NCI-H2029 (cell line): ENCODE measurements at regions not wholly inside any gene's neighbourhood (a gene's known extent, or its start where the extent isn't known, plus 50 kb on each side); places are given as distances from the start of the nearest gene placed in this dataset.

Source experiments
- DNase-seq: peaks from one replicate; lab custom pipeline; 2025; lab: John Stamatoyannopoulos, UW

DNA sequence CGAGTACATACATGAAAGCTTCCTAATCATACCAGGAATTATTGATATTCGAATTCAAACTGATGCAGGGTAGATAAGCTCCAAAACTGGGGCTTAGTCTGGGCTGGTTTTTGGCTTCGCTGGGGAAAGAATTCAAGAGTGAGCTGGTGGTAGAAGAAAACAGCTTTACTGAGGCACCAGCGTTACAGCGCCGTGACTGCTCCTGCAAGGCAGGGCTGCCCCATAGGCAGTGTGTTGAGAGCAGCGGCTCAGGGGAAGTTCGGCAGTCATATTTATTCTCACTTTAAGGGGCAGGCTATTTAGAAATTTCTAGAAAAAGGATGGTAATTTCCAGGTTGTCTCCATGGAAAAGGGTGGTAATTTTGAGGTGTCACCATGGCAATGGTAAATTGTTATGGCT, 292.6 kb upstream of the TCF4 start:
- no peak for DNase-seq

- no peak for DNase-seq
Observed at GRCh38 chr18:55879331-55879730, 291.3 kb upstream of the TCF4 start.

DNA sequence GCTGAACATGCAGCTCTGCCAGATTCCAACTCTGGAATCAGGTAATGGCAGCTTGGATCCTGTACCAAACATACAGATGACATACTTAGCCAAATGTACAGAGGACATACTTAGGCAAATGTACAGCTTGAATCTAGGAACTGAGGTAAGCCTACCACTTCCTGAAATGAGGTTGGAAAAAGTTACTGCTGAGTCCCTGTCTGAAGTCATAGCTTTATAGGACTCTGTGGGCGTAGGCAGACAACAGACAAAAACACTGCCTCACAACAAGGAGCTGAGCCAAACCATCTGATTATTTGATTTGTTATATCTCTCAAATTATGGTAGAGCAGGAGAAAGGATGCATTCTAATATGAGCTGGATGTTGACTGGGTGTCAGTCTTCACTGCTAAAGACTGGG, 290.2 kb upstream of the TCF4 start:
- DNase-seq = no peak

- no peak for DNase-seq
Observed at GRCh38 chr18:55877321-55877720, 289.3 kb upstream of the TCF4 start.

GRCh38 chr18:55876254-55876653, 288.3 kb upstream of the TCF4 start:
- no peak for DNase-seq

DNA sequence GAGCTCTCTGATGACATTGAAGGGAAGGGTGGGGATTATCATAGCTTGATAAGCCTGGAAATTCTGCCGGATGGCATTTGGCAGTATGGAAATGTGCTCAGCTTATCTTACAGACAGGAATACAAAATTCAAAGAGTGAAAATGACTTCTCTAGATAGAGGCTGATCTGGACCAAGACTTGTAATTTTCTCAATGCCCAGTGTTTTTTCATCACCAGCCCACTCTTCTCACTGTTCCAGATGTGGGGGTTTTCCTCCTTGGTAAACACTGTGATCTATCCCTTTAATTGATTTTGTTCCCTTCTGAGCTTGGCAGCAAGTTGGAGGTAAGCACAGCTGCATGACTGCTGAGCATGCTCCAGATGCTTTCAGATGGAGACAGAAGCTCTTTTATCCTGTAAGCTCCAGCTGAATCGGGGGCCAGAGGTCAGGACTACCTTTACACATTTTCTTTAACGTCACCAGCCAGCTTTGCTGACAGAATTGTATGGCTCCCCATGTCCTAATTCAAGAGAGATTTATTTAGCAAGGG, 287.4 kb upstream of the TCF4 start:
- DNase-seq = no peak

- no peak for DNase-seq
Observed at GRCh38 chr18:55869556-55870501, 281.8 kb upstream of the TCF4 start.

- no peak for DNase-seq
Observed at GRCh38 chr18:55868909-55869308, 280.9 kb upstream of the TCF4 start.

DNA sequence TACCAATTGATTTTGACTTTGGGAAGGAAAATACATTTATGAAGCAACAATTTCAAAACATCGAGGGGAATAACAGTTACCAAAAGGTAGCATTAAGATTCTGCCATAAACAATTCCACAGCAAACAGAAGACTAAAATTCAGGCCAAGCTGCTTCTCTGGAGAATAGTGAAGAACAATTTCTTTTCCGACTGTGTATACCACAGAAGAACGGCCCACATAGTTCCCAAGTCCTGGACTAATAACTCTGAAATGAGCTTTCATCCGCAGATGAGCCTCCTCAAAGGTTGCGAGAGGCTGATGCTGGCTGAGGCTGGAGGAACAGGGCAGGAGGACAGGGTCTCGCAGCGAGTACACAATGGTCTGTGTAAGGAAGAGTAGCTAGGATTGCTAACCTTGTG, 278.9 kb upstream of the TCF4 start:
- no peak for DNase-seq

DNA sequence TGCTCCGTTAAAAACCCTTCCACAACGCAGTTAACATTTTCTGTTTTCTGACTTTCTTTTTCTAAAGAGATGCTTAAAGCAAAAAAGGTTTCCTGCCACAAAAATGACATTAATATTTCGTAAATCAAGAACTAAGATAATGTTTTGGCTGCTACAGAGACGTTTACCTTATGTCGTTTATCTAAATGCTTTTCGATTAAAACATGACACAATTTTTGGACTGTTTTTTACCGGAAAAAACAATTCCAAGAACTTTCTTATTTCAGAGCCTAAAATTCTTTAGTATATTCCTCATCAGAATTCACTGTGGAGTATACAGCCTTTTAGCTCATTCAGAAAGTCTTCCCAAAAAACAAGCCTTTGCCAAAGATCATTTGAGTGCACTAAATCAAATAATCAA, 278.0 kb upstream of the TCF4 start:
- DNase-seq = no peak

- no peak for DNase-seq
Observed at GRCh38 chr18:55864281-55864680, 276.3 kb upstream of the TCF4 start.

DNA sequence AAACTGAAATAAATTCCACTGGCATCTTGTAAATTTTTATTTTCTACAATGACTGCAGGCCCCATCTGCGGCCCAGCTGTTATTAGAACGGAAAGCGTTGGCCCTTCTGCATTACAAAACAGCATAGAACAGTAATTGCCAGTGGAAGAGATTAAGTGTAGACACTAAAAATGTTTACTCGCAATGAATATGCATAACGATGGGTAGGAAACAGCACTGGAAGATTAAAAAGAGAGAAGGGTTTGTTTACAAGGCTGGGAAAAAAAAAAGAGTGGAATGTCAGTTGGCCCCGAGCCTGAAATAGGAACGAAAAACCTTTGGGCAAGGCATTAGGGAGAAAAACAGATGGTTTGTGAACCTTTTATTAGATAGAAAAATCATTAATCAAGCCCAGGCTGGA, 275.9 kb upstream of the TCF4 start:
- no peak for DNase-seq

DNA sequence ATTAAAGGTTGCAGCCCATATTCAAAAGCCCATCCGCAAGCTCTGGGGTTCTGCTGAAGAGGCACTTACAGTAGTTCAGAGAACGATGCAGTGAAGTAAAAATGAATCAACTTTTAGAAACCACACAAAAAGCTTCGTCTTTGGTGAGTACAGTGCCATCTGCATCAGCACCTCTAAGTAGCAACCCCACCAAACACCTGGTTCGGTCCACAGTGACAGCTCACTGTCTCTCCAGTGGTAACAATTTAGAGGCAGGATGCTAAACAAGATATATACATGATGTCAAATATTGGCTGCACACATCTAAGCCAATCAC, 275.4 kb upstream of the TCF4 start:
- DNase-seq = no peak

DNA sequence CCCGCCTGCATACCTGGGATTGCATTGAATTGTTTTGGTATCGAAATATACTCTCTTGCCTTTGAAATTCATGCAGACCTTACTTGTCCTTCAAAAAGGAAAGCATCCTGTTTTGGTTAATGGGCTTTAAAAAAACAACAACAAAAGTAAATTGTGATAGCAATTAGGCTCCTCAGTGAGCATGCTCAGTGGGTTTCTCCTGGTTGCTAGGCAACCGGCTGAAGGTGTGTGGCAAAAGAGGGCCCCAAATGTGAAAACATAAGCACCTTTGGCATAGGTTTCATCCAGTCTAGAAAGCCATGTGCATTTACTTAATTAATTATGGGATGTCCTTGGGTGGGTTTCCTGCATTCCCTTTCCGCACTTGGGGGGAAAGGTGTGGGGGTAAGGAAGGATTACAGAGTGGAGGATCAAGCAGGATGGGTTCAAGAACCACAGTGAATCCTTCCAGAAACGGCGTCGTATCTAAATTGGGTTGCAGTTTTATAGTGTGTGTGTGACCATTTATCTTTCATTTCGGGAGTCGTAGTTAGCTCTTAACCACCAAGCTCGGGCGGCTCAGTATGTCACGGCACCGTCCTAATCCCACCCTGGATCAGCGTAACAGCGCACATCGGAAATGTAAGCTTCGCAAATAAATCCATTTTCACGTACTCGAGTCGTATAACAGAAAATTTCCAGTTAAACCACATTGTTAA, 274.9 kb upstream of the TCF4 start:
- no peak for DNase-seq

GRCh38 chr18:55861266-55861665, 273.3 kb upstream of the TCF4 start:
- DNase-seq = no peak

DNA sequence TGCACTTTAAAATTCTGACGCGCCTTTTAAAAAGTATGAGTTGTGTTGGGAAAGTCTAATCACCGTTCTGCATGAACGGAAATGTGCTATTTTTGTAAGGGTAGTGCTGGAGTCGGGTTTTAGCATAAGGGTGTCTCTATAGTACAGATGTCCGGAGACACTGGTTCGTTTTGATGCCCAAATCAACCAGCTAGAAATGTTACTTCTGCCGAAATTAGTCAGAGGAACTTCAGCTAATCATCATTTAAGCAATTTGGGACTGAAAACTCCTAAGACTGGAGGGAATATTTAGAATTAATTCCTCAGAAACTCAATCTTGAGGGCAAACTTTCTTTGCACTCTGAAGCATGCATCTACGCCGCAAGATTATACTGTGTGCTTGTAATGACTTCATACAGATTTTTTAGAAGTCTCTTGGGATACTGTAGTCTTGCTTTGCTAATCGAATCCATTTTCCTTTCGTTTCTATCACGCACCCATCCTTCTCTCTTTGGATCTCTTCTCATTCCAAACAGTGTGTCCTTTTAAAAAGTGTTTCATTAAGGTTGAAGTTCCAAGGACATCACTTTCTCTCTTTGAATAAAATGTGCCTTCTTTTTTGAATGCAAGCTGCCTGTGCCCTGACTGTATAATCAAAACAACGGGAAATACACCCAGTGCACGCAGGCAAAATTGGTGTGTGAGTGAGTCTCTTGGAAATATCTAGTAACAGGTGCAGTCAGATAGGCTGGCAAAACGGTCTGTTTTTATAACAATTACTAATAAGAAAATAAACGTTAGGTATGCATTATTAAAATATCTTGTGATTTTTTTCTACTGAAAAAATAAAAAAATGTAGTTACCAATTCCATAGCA, 270.9 kb upstream of the TCF4 start:
- DNase-seq = no peak

GRCh38 chr18:55857956-55858355, 270.0 kb upstream of the TCF4 start:
- no peak for DNase-seq

- DNase-seq = no peak
Observed at GRCh38 chr18:55857409-55857808, 269.4 kb upstream of the TCF4 start.

DNA sequence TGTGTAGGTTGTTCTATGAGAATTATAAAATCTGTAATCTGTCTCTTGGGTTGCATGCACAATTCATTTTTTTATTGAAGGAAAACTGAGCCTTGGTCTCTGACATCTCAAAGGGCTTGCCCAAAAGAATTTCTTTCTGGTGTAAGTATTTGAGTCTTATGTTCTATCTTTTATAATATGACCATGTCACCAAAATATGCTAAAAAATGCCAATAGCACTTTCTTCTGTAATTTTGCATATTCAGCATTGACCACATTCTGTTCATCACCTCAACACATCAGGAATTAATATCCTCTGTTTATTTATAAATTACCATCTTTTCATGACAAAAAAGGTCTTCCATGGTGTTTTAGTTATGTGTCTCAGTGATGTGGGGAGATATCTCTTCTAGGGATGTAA, 268.7 kb upstream of the TCF4 start:
- no peak for DNase-seq

DNA sequence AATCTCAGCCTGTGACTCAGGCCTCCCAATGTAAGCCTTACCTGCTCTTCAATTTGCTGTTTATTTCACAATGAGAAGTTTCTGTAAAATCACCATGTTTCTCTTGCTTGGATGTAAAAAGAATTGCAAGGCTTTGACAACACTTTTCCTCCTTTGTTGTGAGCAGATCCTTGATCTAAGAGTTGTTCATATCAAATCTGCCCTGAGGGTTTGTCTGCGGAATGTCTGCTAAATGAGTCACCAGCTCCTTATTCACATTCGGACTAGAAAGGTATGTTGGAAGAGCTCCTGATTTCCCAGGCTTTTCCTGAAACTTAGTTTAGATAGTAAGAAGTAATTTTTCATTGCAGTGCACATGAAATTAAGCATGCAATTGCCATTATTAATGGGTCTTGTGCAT, 268.2 kb upstream of the TCF4 start:
- DNase-seq = no peak

- no peak for DNase-seq
Observed at GRCh38 chr18:55853268-55853667, 265.3 kb upstream of the TCF4 start.

DNA sequence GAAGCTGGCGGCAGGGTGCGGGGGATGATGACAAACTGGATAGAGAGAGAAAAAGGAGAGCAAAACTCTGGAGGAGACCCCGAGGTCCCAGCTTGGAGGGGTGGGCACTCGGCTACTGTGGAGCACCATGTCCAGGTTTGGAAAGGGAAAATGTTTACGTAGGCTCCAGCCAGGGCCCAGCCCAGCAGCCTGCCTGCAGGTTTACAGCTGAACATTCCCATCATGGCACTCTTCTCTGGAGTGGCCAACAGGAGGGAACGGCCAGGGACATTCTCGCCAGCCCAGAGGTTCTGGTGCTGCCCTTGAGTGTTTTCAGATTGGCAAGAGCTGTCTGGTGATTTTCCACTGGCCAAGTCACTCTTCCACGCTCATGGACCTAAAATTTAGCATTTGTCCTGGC, 262.9 kb upstream of the TCF4 start:
- no peak for DNase-seq
